Non-pigmented ciliary epithelial cell (primary cell): ENCODE measurements at regions not wholly inside any gene's neighbourhood (a gene's known extent, or its start where the extent isn't known, plus 50 kb on each side); places are given as distances from the start of the nearest gene placed in this dataset.
A peak's percentile ranks its signal among the peaks of the same experiment; 100 is the strongest.
"Not testable (repeated sequence)": the region's sequence is repeated elsewhere in the genome, so short reads cannot be mapped to it uniquely, and the experiment has no call there.

Experiments
- DNase-seq: peaks from one replicate; pipeline ENCODE4 v3.0.0-alpha.2; 2010; ENCODE audit warnings: low read depth

DNA sequence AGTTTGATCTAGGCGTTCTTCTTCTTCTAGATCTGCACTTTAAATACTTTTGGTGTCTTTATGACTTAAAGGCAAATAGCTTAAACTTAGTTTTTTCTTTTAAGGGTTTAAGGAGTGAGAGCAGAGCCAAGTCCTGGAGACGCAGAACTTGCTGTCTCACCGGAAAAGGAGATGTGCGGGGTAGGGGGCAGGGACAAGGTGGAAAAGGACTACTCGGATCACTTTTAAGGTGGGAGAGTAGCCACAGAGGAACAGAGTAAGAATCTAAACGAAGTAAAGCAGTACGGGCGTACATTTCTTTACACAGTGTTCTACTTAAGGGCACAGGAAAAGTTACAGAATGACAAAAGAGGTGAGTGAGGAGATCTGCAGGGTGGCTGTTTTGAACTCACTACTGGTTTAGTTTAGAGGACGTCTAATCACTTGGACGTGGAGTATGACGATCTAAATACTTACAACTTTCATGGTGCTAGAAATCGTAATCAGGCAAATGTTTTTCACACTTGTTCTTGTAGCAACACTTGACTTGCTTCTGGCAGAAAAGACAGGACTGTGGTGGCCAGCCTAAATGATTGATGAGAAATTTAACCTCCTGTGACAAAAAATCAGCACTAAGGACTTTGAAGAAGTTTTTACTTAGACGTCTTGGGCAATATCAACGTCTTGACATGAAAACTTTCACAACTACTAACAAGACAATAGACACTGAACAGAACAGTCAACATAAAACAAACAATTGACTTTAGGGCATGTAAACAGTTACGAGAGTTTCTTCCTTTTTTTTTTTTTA is 127.0 kb downstream of the ART5 start:
- not testable (repeated sequence) for DNase-seq

DNA sequence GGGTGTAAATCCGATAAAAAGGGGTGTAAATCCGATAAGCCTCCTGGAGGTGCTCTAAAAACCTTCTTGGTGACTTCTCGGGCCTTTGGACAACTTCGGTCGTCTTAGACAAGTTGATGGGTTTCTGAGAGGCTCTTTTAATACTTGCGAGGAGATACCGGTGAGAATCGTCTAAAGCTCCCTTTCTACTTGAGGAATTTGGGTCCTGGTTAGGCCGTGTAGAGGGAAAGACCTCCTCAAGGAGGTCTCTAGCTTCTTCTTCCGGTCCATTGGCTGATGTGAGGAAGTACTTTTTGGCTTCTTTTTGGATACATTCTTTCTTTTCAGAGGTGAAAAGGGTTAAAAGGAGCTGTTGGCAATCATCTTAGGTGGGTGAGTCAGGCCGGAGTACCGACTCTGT is 128.5 kb downstream of the ART5 start:
- DNase-seq = not testable (repeated sequence)

- DNase-seq = not testable (repeated sequence)
These were observed 129.0 kb downstream of the ART5 start for GRCh38 chr11:3512751-3513150.

DNA sequence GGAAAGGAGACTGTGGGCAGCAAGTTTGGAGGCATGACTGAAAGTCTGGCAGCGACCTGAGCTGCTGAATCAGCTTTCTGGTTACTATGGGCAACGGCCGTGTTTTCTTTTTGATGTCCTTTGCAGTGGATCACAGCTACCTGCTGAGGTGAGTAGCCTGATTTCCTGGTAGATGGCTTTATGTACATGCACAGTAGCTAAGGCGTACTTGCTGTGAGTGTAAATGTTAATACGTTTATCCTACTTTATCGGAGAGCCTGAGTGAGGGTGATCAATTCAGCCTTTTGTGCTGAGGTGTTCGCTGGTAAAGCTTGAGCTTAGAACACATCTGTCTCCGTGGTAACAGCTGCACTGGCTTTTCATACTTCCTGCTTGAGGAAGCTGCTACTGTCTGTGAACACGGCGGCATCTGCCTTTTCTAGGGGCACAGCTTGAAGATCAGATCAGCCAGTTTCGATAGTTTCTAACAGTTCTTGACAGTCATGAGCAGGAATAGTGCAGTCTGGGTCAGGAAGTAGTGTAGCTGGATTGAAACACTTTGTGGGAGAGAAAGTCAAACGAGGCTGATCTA is 129.6 kb downstream of the ART5 start:
- not testable (repeated sequence) for DNase-seq

GRCh38 chr11:3511416-3512132 is 130.2 kb downstream of the ART5 start:
- not testable (repeated sequence) for DNase-seq

DNA sequence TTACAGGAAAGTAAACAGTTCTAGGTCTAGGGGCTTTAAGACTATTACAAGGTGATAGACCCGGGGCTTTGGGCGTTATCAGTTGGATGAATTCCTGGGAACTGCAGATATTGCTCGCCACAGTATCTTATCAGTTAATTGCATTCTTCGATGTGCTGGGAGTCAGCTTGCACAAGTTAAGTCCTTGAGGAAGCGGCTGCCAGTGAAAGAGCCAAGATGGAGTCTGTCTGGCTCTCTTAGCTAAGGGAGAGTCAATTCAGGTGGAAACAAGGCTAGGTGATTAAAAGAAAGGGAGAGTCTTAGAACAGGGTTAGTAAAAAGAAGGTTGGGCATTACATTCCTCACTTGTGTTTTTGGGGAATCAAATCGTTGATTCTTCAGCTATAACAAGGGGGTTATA is 130.6 kb upstream of the ZNF195 start:
- not testable (repeated sequence) for DNase-seq

- DNase-seq = not testable (repeated sequence)
These were observed 120.3 kb upstream of the ZNF195 start for GRCh38 chr11:3499198-3499597.

- not testable (repeated sequence) for DNase-seq
These were observed 119.4 kb upstream of the ZNF195 start for GRCh38 chr11:3498356-3498755.

DNA sequence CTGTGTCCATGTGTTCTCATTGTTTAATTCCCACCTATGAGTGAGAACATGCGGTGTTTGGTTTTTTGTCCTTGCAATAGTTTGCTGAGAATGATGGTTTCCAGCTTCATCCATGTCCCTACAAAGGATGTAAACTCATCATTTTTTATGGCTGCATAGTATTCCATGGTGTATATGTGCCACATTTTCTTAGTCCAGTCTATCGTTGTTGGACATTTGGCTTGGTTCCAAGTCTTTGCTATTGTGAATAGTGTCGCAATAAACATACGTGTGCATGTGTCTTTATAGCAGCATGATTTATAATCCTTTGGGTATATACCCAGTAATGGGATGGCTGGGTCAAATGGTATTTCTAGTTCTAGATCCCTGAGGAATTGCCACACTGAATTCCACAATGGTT is 114.2 kb upstream of the ZNF195 start:
- DNase-seq = not testable (repeated sequence)

- not testable (repeated sequence) for DNase-seq
These were observed 109.1 kb upstream of the ZNF195 start for GRCh38 chr11:3488003-3488402.

DNA sequence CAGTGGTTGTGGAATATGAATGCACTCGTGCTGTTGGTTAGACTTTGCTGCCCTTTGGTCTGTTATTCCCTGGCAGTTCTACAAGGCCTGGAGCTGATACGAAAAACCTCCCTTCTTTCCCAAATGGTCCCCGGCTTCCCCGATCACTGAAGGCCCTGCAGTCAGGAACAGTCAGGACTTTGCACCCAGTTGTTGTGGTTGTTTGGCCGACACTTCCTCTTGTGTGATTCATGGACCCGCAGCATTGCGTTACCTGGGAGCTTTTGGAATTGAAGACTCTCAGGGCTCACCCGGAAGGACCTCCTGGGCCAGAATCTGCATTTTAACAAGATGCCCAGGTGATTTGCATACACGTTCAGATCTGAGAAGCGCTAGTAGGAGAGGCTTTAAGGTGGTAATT is 106.8 kb upstream of the ZNF195 start:
- DNase-seq = not testable (repeated sequence)

- DNase-seq = not testable (repeated sequence)
These were observed 98.3 kb upstream of the ZNF195 start for GRCh38 chr11:3476937-3477885.

DNA sequence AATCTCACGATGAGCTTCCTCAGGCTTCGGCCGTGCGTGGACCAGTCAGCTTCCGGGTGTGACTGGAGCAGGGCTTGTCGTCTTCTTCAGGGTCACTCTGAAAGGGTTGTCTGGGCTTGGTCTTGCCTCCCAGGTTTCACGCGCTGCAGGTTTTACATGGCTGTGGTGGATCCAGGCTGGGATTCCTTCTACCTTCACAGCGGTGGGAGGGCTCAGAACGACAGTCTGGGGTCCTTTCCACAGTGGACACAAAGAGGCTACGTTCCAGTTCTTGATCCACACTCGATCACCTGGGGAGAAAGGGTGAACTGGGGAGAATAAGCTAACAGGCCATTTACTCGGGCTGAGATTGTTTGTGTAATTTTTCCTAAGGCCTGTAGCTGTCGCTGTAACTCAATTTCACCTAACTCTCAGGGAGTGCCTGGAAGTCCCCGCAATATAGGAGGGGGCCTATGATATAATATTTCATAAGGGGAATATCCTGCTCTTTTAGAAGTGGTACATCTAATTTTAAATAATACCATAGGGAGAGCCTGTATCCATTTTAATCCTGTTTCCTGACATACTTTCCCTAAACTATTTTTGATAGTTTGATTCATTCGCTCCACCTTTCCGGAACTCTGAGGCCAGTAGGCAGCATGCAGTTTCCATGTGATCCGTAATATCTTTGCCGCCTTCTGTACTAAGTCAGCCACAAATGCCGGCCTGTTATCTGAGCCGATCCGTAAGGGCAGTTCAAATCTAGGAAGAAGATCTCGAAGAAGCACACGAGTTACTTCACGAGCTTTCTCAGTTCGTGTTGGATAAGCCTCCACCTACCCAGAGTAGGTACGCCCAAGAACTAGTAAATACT is 97.4 kb upstream of the ZNF195 start:
- not testable (repeated sequence) for DNase-seq

GRCh38 chr11:3468963-3469362 is 90.0 kb upstream of the ZNF195 start:
- not testable (repeated sequence) for DNase-seq

DNA sequence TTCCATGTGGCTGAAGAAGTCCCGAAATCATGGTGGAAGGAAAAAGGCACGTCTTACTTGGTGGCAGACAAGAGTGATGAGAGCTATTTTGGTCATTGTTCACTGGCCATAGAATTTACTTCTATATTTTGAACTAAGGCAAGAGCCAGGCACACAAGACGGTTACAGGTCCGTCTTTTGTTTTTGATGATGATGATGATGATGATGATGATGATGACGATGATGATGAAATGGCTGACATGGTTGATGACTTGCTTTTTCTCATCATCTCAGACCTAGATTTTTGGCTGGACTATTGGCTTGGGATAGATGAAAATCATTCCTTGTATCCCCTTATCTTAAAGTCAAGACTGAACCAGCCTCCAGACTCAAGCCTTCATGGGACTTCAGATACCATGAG is 88.7 kb upstream of the ZNF195 start:
- DNase-seq = not testable (repeated sequence)

DNA sequence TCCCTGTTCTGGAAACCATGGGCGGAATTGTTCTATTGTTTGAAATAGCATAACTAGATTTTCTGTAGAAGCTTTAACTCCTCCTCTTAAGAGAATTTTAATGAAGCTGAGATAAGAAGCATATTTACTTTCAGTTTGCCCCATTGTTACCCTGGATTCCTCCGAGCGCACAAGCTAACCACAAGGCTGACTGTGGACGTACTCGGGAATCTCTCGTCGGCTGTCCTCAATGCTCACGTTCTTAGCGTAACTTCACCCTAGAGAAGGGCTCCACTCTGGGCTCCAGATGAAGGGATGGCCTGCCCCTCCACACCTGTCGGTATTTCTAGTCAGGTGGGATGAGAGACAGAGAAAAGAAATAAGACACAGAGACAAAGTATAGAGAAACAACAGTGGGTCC is 76.7 kb upstream of the ZNF195 start:
- DNase-seq = not testable (repeated sequence)

GRCh38 chr11:3454844-3455243 is 75.9 kb upstream of the ZNF195 start:
- DNase-seq = peak; percentile 9

DNA sequence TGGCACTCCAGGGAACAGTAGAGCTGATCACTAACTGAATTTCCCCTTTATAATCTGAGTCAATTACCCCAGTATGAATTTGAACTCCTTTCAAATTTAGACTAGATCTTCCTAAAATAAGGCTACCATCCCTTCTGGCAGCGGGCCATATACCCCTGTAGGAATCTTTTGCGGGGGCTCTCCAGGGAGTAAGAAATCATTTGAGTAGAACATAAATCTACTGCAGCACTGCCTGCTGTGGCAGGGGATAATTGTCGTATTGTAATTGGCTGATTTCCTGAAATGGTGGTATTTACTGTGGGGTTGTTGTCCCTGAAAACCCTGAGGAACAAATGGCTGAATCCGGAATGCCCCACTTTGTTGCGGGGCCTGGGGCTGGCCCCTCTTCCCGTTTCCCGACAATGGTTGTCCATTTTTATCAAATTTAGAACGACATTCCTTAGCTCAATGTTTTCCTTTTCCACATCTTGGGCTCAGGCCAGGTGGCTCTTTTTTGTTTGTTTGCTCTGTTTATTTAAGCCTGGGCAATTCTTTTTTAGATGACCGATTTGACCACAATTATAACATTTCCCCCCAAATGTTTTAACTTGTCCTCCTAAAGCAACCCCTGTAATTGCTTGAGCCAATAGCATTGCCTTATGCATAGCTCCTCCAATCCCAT is 74.8 kb upstream of the ZNF195 start:
- not testable (repeated sequence) for DNase-seq

- DNase-seq = not testable (repeated sequence)
These were observed 71.9 kb upstream of the ZNF195 start for GRCh38 chr11:3450822-3451221.

GRCh38 chr11:3445535-3445934 is 66.6 kb upstream of the ZNF195 start:
- not testable (repeated sequence) for DNase-seq
